ENCODE measurements at regions not wholly inside any gene's neighbourhood (a gene's known extent, or its start where the extent isn't known, plus 50 kb on each side); places are given as distances from the start of the nearest gene placed in this dataset.

GRCh38 chr3:59149166-59149565, 99.3 kb upstream of the CFAP20DC start:
- TF ChIP-seq CTCF (conservative IDR thresholded peaks at IDR 0.05; ENCODE audit: low read depth, low read length) (no peak), EZH2 (IDR thresholded peaks at IDR 0.05; ENCODE audit: borderline replicate concordance, low read depth, low read length, poor library complexity, severe bottlenecking) (no peak)
